ACHN (cell line): ENCODE measurements at regions not wholly inside any gene's neighbourhood (a gene's known extent, or its start where the extent isn't known, plus 50 kb on each side); places are given as distances from the start of the nearest gene placed in this dataset.
"Not testable (repeated sequence)": the region's sequence is repeated elsewhere in the genome, so short reads cannot be mapped to it uniquely, and the experiment has no call there.

Experiments
- DNase-seq: peaks from one replicate; pipeline ENCODE4 v3.0.0-alpha.2; 2015
- in situ Hi-C: cut with HindIII; loops from 2 replicates; pipeline ENCODE4 v1.10.0; 2017; ENCODE audit warnings: low sequenced_read_pairs, low pct_ligation_motif_present, low pct_unique_long_range_greater_than_20kb

DNA sequence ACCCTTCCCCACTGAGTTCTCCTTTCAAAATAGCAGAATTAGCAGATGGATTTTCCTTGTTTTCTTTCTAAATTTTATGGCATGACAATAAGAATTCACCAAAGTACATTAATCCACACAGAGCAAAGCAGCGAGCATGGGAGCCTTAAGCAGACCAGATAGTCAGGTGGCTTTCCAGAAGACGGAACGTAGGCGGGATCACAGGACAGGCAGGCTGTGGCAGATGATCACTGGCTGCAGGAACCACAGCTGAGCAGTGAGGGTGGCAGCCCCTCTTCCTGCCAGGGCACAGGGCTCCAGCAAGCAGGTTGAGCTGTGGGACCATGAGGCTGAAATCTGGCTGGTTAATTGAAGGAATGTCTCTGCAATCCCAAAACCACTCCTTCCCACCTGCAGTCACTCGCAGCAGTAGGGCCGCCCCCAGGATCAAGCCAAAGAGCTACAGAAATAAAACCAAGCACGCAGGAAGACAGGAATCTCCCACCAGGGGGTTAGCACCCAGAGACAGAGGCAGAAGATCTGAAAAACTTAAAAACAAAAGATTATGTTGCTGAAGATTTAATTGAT lies 259.9 kb downstream of the EIPR1 start:
- no peak for DNase-seq
- in situ Hi-C loops = no loop called here

DNA sequence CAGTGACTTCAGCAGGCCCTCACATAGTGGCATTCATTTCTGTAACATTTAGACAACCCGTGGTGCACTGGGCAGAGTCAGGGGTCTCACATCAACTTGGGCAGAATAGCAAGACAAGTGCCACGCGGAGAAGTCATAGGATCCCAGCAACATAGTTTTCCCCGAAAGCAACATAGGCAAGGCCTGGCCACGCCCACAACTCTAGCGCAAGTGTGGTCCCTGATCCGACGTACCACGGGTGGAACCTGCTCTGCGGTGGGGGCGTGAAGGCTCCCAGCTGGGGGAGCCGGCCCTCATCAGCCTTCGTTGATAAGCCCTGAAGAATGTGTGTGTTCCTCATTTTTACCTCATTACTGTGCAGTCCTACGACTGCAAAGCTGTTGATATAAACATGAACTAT lies 261.2 kb downstream of the EIPR1 start:
- in situ Hi-C loops = no loop called here
- no peak for DNase-seq

GRCh38 chr2:3115301-3116042 lies 262.1 kb downstream of the EIPR1 start:
- no peak for DNase-seq
- in situ Hi-C loops = no loop called here

DNA sequence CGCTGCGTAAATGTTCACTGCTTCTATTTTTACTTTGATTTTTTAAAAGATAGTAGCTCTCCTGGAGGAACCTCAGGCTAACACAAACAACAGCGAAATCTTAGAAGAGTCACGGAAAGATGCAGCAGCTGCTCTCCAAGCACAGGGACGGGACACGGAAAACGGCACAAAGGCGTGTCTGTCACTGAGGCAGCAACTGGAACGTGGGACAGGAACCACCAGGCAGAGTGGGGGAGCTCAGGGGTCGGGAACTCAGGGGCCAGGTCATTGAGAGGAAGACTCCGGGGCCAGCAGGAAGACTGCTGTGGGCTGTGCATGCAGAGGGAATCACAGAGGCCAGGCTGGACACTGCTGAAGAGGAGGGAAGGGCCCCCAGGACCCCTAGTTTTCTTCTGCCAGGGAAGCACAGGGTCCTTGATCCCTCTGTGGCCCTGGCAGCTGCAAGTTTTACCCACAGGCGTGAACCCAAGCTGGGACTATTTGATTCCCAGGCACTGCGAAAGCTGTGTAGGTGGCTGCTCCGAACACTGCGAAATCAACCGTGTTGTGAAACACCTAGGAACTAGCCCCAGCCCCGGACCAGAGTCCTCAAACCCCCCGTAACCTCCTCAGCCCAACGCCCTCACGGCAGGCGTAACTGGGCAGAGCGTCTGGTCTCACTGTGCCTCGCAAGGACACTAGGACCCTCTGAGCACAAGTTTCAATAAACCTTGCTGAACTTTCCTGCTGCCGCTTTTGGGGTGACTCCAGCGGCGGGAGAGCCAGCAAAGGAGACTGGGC lies 263.0 kb downstream of the EIPR1 start:
- no peak for DNase-seq
- in situ Hi-C loops = no loop called here

- no peak for DNase-seq
These were observed 263.8 kb downstream of the EIPR1 start for GRCh38 chr2:3113769-3114168.

GRCh38 chr2:3113122-3113521 lies 264.5 kb downstream of the EIPR1 start:
- in situ Hi-C loops = no loop called here
- DNase-seq = no peak

More at GRCh38 chr2:3113769-3114168, 263.8 kb downstream of the EIPR1 start:
- in situ Hi-C loops = no loop called here

DNA sequence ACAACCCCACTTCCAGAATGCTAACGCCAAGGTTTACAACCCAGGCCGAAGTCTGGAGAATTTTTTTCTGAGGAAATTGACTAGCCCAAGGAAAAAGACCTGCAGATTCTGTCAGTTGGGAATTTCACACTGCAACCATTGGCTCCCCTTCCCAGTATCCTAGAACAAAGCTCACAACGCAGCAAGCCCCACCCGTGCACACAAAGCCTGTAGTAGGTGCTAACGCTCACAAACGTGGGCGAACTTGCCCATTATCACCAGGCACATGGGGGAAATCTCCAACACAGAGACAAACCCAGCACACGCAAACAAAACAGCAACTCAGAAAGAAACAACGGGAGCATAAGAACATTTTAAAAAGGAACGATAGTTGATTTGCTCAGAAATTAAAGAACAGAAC lies 265.1 kb downstream of the EIPR1 start:
- DNase-seq = no peak
- in situ Hi-C loops = no loop called here

DNA sequence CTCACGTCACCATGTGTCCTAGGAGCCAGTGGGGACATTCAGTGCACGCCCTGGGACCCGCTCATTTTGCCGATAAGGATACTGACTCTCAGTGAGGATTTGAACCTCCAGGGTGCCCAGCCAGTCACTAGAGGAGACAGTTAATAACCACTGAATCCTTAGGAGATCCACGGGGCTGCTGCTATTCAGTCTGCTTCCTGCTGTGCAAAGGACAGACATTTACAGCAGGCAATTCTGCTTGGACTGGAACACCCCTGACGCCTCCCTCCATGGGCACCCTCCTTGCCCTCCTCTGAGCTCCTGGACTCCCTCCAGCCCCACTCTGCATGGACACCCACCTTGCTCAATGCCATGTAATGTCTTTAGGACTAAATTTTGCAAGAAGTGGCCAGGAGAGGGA lies 265.5 kb downstream of the EIPR1 start:
- in situ Hi-C loops = no loop called here
- no peak for DNase-seq

- no peak for DNase-seq
- in situ Hi-C loops = no loop called here
These were observed 266.5 kb downstream of the EIPR1 start for GRCh38 chr2:3110994-3111666.

DNA sequence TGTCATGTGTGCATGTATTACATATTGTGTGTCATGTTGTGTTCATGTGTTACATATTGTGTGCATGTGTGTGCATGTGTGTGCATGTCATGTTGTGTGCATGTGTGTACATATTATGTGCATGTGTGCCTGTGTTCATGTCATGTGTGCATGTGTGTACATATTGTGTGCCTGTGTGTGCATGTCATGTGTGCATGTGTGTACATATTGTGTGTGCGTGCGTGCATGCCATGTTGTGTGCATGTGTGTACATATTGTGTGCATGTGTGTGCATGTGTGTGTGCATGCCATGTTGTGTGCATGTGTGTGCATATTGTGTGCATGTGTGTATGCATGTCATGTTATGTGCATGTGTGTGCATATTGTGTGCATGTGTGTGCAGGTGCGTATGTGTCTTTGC lies 267.1 kb downstream of the EIPR1 start:
- in situ Hi-C loops = no loop called here

GRCh38 chr2:3108710-3109702 lies 268.6 kb downstream of the EIPR1 start:
- DNase-seq = no peak
- in situ Hi-C loops = no loop called here

More for the DNA sequence above, 267.1 kb downstream of the EIPR1 start:
- DNase-seq = no peak

DNA sequence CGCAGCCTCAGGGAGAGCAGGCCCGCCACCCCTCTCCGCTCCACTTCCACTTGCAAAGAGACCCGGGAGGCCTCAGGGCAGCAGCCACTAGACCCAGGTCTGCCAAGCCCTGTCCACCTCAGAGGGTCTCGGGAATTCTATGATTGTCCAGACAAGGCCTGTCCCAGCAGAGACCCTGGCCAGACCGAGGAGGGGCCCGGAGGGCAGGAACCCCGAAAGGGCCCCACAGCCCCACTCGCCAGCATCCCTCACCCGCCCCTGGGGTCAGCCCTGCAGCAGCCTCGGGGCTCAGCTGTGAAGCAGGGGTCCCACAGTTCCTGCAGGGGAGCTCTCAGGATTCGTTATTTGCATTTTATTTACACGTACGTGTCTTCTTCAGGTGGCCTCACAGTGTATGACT lies 269.5 kb downstream of the EIPR1 start:
- in situ Hi-C loops = no loop called here
- no peak for DNase-seq

DNA sequence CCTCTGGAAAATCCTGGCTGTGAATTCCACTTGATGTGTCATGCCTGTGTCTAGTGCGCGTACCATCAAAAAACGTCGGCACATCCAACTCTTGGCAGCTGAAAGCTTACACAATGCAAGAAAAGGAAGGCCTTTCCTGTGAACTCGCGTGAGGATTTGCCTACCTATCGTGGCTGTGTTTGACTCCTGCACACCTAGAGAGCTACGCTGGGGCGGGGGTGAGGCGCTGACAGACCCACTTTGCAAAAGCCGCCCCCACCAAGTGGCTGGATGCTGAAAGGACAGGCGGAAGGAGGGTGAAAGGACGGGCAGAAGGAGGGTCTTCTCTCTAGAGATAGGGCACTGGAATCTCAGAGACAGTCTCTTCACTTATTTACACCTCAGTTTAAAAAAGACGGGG lies 270.1 kb downstream of the EIPR1 start:
- no peak for DNase-seq
- in situ Hi-C loops = no loop called here

GRCh38 chr2:3105814-3106569 lies 271.6 kb downstream of the EIPR1 start:
- no peak for DNase-seq
- in situ Hi-C loops = no loop called here

DNA sequence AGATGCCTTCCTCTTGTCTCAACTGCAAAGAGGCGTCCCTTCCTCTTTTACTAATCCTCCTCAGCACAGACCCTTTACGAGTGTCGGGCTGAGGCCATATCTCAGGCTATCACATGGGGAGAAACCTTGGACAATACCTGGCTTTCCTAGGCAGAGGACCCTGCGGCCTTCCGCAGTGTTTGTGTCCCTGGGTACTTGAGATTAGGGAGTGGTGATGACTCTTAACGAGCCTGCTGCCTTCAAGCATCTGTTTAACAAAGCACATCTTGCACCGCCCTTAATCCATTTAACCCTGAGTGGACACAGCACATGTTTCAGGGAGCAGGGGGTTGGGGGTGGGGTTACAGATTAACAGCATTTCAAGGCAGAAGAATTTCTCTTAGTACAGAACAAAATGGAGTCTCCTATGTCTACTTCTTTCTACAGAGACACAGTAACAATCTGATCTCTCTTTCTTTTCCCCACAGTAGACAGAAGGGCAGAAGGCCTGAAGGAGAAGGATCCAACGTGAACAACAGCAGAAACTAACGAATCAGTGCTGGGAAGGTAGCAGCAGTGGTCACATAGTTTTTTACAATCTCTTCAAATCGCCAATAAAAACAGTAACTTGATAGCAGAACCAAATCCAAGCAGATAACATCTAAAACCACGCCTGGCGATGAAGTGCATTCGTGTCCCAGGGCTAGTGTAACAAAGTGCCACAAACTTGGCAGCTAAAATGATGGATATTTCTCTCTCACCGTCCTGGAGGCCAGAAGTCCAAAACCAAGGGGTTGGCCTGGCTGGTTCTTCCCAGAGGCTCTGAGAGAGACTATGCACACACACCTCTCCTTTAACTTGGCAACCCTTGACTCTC lies 272.4 kb downstream of the EIPR1 start:
- DNase-seq, in situ Hi-C loops: not testable (repeated sequence)

GRCh38 chr2:3104261-3104660 lies 273.4 kb downstream of the EIPR1 start:
- DNase-seq = no peak
- in situ Hi-C loops = no loop called here
